HG03025 (cell line): ENCODE measurements at regions not wholly inside any gene's neighbourhood (a gene's known extent, or its start where the extent isn't known, plus 50 kb on each side); places are given as distances from the start of the nearest gene placed in this dataset.

Source experiments
- ATAC-seq: cut with Tn5 transposase; IDR thresholded peaks from one replicate; pipeline ENCODE4 v1.9.1; 2021; ENCODE audit warnings: mild to moderate bottlenecking, moderate library complexity; ENCODE audit not compliant: unreplicated experiment, low FRiP score

GRCh38 chr5:168041583-168041982 is 249.9 kb upstream of the WWC1 start:
- ATAC-seq, result no peak

- no peak for ATAC-seq
Observed at GRCh38 chr5:168042284-168043068, 249.0 kb upstream of the WWC1 start.

GRCh38 chr5:168046163-168046562 is 245.3 kb upstream of the WWC1 start:
- no peak for ATAC-seq

GRCh38 chr5:168047043-168047668 is 244.3 kb upstream of the WWC1 start:
- ATAC-seq, result no peak

GRCh38 chr5:168047669-168048111 is 243.8 kb upstream of the WWC1 start:
- ATAC-seq, result no peak

GRCh38 chr5:168048486-168048885 is 243.0 kb upstream of the WWC1 start:
- no peak for ATAC-seq

GRCh38 chr5:168052686-168053085 is 238.8 kb upstream of the WWC1 start:
- no peak for ATAC-seq

GRCh38 chr5:168054091-168054490 is 237.4 kb upstream of the WWC1 start:
- no peak for ATAC-seq

GRCh38 chr5:168055141-168055683 is 236.2 kb upstream of the WWC1 start:
- ATAC-seq, result no peak

- no peak for ATAC-seq
Observed at GRCh38 chr5:168055961-168056360, 235.5 kb upstream of the WWC1 start.

- ATAC-seq, result no peak
Observed at GRCh38 chr5:168056499-168057182, 234.8 kb upstream of the WWC1 start.

GRCh38 chr5:168057905-168058304 is 233.5 kb upstream of the WWC1 start:
- no peak for ATAC-seq

- ATAC-seq, result no peak
Observed at GRCh38 chr5:168059131-168059530, 232.3 kb upstream of the WWC1 start.

GRCh38 chr5:168062239-168062638 is 229.2 kb upstream of the WWC1 start:
- no peak for ATAC-seq

- ATAC-seq, result no peak
Observed at GRCh38 chr5:168064457-168064856, 227.0 kb upstream of the WWC1 start.

- ATAC-seq, result no peak
Observed at GRCh38 chr5:168064933-168065622, 226.4 kb upstream of the WWC1 start.

- ATAC-seq, result no peak
Observed at GRCh38 chr5:168066536-168067208, 224.8 kb upstream of the WWC1 start.

- ATAC-seq, result no peak
Observed at GRCh38 chr5:168070761-168071160, 220.7 kb upstream of the WWC1 start.

GRCh38 chr5:168072665-168073064 is 218.8 kb upstream of the WWC1 start:
- ATAC-seq, result no peak

GRCh38 chr5:168073311-168073710 is 218.1 kb upstream of the WWC1 start:
- no peak for ATAC-seq
